Lower leg skin (tissue), 4 donors: ENCODE measurements at regions not wholly inside any gene's neighbourhood (a gene's known extent, or its start where the extent isn't known, plus 50 kb on each side); places are given as distances from the start of the nearest gene placed in this dataset.

ENCODE experiments used
- DNase-seq, 2 donors: peaks; one replicate each; pipeline ENCODE4 v3.0.0-alpha.2; 2019; ENCODE audit warnings: low spot score in 2 of 2
- H3K4me3 ChIP-seq: fragments of 200-600 bp; sonication (generic); 2 replicates; pipeline ENCODE4 v1.5.1; 2017; ENCODE audit warnings: mild to moderate bottlenecking, low read depth; ENCODE audit not compliant: poor library complexity, severe bottlenecking
- CTCF ChIP-seq, 3 donors: fragments of 450-650 bp; IDR thresholded peaks; one replicate each; pipeline ENCODE4 v1.5.1; 2016; ENCODE audit warnings: antibody characterized with exemption in 3 of 3, mild to moderate bottlenecking in 3 of 3, moderate library complexity in 2 of 3
- POLR2A ChIP-seq, 2 donors: fragments of 450-650 bp; IDR thresholded peaks; one replicate each; pipeline ENCODE4 v1.6.1; 2016 to 2017; ENCODE audit warnings: antibody characterized with exemption in 2 of 2, mild to moderate bottlenecking in 1 of 2, moderate library complexity in 1 of 2
- WGBS, 2 donors: methylation state at CpG; one replicate each; pipeline ENCODE4 v1.1.5; 2018; 5-methylcytosine and 5-hydroxymethylcytosine counted together
- intact Hi-C: fragments of 100-400 bp; cut with DNase I; formaldehyde crosslinking; loops from one replicate; pipeline ENCODE4 v1.15.0; 2023; ENCODE audit warnings: low total_unique reads

DNA sequence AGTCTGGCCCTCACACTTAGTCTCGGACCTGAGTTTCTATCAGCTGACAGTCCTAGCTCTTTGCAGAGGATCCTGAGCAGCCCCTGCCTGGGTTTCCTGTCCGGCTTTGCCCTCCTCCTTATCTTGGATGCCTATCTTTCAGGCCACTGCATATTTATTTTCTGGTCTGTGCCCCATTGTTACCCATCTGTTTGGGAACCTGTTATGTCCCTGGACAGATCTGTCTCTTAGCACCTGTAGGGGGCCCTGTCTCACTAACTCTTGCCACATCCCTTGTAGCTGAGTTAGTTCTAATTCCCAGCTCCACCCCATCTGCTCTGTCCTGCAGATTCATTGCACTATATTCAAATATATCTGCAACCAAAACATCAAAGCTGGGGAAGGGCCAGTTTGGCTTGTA, 514.9 kb upstream of the LCORL start:
- intact Hi-C loops, result no loop called here
- DNase-seq, result no peak
- TF ChIP-seq POLR2A (IDR thresholded peaks at IDR 0.05) (no peak), CTCF (IDR thresholded peaks at IDR 0.05) (no peak)
- WGBS, 2 donors, result 64 to 75% methylated on average over 2 of the region's 2 CpGs
- no peak overlapping the region for H3K4me3 ChIP-seq

DNA sequence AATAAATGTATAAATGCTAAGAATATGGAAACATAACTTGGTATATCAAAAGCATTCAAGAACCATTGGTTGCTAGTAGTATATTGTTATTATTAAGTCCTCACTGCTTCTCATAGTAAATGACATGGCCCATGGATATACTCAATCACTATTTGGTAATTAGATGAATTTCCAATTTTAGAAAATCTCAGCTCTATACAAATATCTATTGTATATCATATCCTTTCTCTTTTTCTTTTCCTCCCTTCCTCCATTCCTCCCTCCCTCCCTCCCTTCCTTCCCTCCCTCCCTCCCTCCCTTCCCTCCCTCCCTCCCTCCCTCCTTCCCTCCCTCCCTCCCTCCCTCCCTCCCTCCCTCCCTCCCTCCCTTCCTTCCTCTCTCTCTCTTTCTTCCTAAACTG, 514.4 kb upstream of the LCORL start:
- no peak for TF ChIP-seq POLR2A (IDR thresholded peaks at IDR 0.05)
- no peak for TF ChIP-seq CTCF (IDR thresholded peaks at IDR 0.05)
- DNase-seq, result no peak
- intact Hi-C loops, result no loop called here
- no peak overlapping the region for H3K4me3 ChIP-seq

DNA sequence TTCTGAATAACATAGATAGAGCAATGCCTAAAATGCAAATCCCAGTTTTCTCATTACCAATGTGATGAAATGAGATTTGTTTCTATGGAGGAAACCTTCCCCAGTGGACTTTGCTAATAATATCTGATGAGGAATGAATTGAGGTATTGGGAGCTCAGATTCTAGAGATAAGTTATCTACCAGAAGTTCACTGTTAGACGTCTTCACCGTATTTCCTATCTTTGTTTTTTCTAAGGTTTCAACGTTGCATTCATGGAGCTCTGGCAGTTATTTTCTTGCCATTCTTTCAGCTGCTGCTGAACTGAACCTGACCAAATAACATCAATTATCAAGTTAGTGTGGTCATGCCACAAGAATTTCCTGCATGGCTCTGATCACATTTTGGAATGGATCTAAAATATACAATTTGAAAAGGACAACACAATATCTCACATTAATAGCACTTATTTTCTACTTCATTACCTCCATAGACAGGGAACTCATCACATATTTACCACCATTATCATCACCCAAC, 511.8 kb upstream of the LCORL start:
- WGBS, 2 donors, result 58 to 66% methylated on average over 3 of the region's 3 CpGs
- H3K4me3 ChIP-seq, result no peak overlapping the region
- intact Hi-C loops, result no loop called here
- TF ChIP-seq CTCF (IDR thresholded peaks at IDR 0.05), result no peak
- no peak for DNase-seq

DNA sequence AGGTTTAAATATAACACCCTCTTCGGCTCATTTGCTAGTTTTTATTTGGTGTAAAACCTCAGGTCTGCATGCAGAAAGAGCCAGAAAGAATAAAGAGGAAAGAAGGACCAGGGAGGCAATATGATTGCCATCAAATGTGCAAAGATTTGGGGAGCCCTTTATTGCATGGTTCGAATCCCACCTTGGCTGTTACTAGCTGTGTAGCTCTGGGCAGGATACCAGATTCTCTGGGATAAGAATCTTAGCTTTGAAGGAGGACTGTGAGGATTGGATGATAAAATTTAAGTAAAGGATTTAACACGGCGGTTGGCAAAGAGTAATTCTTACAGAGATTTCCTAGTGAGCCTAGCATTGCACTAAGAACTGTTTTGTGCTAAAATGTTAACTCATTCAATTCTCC, 510.2 kb upstream of the LCORL start:
- 75 to 85% methylated on average over 4 of the region's 4 CpGs for WGBS, 2 donors
- intact Hi-C loops, result no loop called here

GRCh38 chr4:18529482-18529881, 507.9 kb upstream of the LCORL start:
- intact Hi-C loops, result no loop called here
- DNase-seq, result no peak
- TF ChIP-seq POLR2A (IDR thresholded peaks at IDR 0.05) (no peak), CTCF (IDR thresholded peaks at IDR 0.05) (no peak)
- no peak overlapping the region for H3K4me3 ChIP-seq

More for the DNA sequence above, 510.2 kb upstream of the LCORL start:
- no peak overlapping the region for H3K4me3 ChIP-seq
- TF ChIP-seq CTCF (IDR thresholded peaks at IDR 0.05), result no peak
- no peak for TF ChIP-seq POLR2A (IDR thresholded peaks at IDR 0.05)
- no peak for DNase-seq

DNA sequence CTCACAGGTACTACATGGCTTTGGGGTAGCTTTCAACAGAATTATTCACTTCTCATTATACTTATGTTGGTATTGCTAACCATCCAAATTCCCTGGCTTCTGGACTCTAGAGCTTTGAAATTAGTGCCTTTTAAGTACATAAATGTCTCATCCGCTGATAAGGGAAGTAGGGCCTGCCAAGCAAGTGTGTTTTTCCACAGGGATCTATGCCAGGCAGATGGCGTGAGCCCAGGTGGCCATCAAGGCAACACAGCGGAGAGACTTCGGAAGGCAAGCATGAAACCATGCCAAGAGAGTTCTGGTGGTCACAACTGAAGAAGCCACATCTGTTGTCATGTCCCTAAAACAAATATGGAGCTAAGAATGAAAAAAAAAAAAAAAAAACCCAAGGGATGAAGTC, 503.1 kb upstream of the LCORL start:
- 70 to 76% methylated on average over 4 of the region's 4 CpGs for WGBS, 2 donors

More for the DNA sequence above, 503.1 kb upstream of the LCORL start:
- TF ChIP-seq POLR2A (IDR thresholded peaks at IDR 0.05) (no peak), CTCF (IDR thresholded peaks at IDR 0.05) (no peak)
- intact Hi-C loops, result no loop called here
- no peak for DNase-seq
- H3K4me3 ChIP-seq, result no peak overlapping the region
